Smooth muscle cell (in vitro differentiated cells): ENCODE measurements at regions not wholly inside any gene's neighbourhood (a gene's known extent, or its start where the extent isn't known, plus 50 kb on each side); places are given as distances from the start of the nearest gene placed in this dataset.

Source experiments
- DNase-seq: peaks from one replicate; lab custom pipeline; 2025; ENCODE audit not compliant: unreplicated experiment; lab: John Stamatoyannopoulos, UW
- H2AFZ ChIP-seq: fragments of 200-600 bp; sonication (generic); 2 replicates; pipeline ENCODE4 v1.6.0; 2016; ENCODE audit warnings: antibody characterized with exemption, low read depth, mild to moderate bottlenecking
- H3F3A ChIP-seq: fragments of 200-600 bp; sonication (generic); 2 replicates; pipeline ENCODE4 v1.6.0; 2017; ENCODE audit warnings: antibody characterized with exemption, low read depth
- H3K27ac ChIP-seq: fragments of 200-600 bp; sonication (generic); 2 replicates; pipeline ENCODE4 v1.5.1; 2016; ENCODE audit warnings: low read depth, mild to moderate bottlenecking
- H3K27me3 ChIP-seq: fragments of 200-600 bp; sonication (generic); 2 replicates; pipeline ENCODE4 v1.6.1; 2016; ENCODE audit warnings: low read depth, mild to moderate bottlenecking
- H3K36me3 ChIP-seq: fragments of 200-600 bp; sonication (generic); 2 replicates; pipeline ENCODE4 v1.5.1; 2016; ENCODE audit warnings: low read depth
- H3K4me1 ChIP-seq: fragments of 200-600 bp; sonication (generic); 2 replicates; pipeline ENCODE4 v1.5.1; 2016; ENCODE audit warnings: low read depth
- H3K4me2 ChIP-seq: fragments of 200-600 bp; sonication (generic); 2 replicates; pipeline ENCODE4 v1.6.0; 2016; ENCODE audit warnings: mild to moderate bottlenecking
- H3K4me3 ChIP-seq: fragments of 200-600 bp; sonication (generic); 2 replicates; pipeline ENCODE4 v1.5.1; 2016; ENCODE audit warnings: mild to moderate bottlenecking
- H3K79me2 ChIP-seq: fragments of 200-600 bp; sonication (generic); 2 replicates; pipeline ENCODE4 v1.6.0; 2016; ENCODE audit warnings: low read depth, mild to moderate bottlenecking
- H3K9ac ChIP-seq: fragments of 200-600 bp; sonication (generic); 2 replicates; pipeline ENCODE4 v1.6.0; 2016; ENCODE audit warnings: low read depth
- H3K9me3 ChIP-seq: fragments of 200-600 bp; sonication (generic); replicated peaks from 2 replicates; pipeline ENCODE4 v1.5.1; 2016; ENCODE audit warnings: low read depth
- H4K20me1 ChIP-seq: fragments of 200-600 bp; sonication (generic); 2 replicates; pipeline ENCODE4 v1.6.0; 2016; ENCODE audit warnings: low read depth
- CTCF ChIP-seq: fragments of 200-600 bp; sonication (generic); IDR thresholded peaks from 2 replicates; pipeline ENCODE4 v1.5.1; 2017; ENCODE audit warnings: borderline replicate concordance, mild to moderate bottlenecking, antibody characterized with exemption; ENCODE audit not compliant: insufficient read depth, poor library complexity, severe bottlenecking
- WGBS: methylation state at CpG from one replicate; pipeline ENCODE4 v1.1.7; 2016; ENCODE audit warnings: low lambda C conversion rate; 5-methylcytosine and 5-hydroxymethylcytosine counted together

DNA sequence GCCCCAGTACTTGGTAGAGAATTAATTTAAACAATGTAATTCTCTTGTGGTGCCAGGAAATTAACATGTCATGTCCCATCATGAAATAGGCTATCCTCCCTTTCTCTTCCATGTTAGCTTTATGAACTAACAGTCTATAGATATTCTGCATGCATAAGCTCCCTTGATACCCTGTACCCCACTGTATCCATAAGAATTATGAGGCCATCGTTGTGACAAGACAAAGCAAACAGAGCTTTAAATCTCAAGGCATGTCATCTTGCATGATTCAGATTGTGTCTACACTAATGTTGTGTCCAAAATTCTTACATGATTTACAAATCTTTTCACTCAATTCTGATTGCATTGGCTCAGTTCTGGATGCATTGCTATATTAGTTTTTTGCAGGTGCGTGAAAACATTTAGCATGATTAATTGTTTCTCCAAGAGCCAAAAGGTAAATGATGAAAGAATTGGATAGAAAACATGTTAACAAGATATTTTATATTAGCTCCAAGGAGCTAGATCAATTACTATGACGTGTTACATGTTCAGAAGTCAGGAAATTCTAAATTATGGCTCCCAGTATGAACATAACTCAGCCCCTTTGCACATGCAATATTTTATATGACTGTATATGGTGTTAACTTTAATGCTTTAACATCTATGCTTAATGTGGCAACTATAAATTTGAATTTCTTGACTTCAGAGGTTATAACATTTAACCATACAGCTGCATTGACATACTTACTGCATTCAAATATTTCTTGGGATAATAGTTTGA is 620.3 kb downstream of the SLC4A3 start:
- Histone ChIP-seq H3K9me3 (no peaks in the 10 kb centered on the region), H3K36me3 (no peaks in the 10 kb centered on the region), H3K27ac (no peak overlapping the region), H3K4me1 (no peaks in the 10 kb centered on the region), H3K79me2 (no peaks in the 10 kb centered on the region), H2AFZ (no peak overlapping the region), H3K9ac (no peak overlapping the region), H3F3A (no peaks in the 10 kb centered on the region), H3K27me3 (no peaks in the 10 kb centered on the region), H3K4me2 (no peak overlapping the region), H3K4me3 (no peak overlapping the region), H4K20me1 (no peaks in the 10 kb centered on the region)
- no peak for TF ChIP-seq CTCF
- 84% methylated on average over 3 of the region's 3 CpGs for WGBS
- no peak for DNase-seq

DNA sequence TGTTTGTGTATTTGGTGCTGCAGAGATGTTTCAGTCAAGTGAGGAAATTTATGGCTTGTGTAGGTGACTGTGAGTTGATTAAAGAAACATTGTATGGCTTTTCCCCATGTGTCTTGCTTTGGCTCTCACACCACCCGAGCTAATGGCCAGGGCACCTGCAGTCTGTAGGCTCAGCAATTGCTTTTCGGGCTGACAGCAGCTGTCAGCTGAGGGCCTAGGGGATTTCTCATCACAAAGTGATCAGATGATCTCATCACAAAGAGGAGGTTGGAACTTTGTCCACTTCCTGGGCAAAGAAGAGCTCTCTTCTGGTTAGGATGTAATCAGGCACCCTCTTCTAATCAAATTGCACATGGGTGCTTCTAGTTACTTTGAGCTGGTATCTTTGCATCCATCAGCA is 632.2 kb downstream of the SLC4A3 start:
- H3K27me3 ChIP-seq: no peaks in the 10 kb centered on the region
- H4K20me1 ChIP-seq: no peaks in the 10 kb centered on the region
- no peaks in the 10 kb centered on the region for H3K79me2 ChIP-seq
- no peak for TF ChIP-seq CTCF
- H3F3A ChIP-seq: no peaks in the 10 kb centered on the region
- no peak overlapping the region for H3K9ac ChIP-seq
- H3K4me3 ChIP-seq: no peak overlapping the region
- H3K27ac ChIP-seq: no peak overlapping the region
- no peak overlapping the region for H3K4me2 ChIP-seq
- no peak overlapping the region for H2AFZ ChIP-seq
- DNase-seq: no peak
- no peaks in the 10 kb centered on the region for H3K9me3 ChIP-seq
- H3K4me1 ChIP-seq: no peaks in the 10 kb centered on the region
- no peaks in the 10 kb centered on the region for H3K36me3 ChIP-seq
- WGBS: 77% methylated on average over 2 of the region's 2 CpGs

- no peak overlapping the region for H3K9ac ChIP-seq
- no peak for DNase-seq
- H3K4me2 ChIP-seq: no peak overlapping the region
- no peaks in the 10 kb centered on the region for H3K27me3 ChIP-seq
- no peak overlapping the region for H2AFZ ChIP-seq
- no peaks in the 10 kb centered on the region for H3K36me3 ChIP-seq
- no peaks in the 10 kb centered on the region for H3K9me3 ChIP-seq
- no peak overlapping the region for H3K4me3 ChIP-seq
- no peaks in the 10 kb centered on the region for H4K20me1 ChIP-seq
- H3K4me1 ChIP-seq: no peaks in the 10 kb centered on the region
- 90% methylated on average over 6 of the region's 6 CpGs for WGBS
- no peak overlapping the region for H3K27ac ChIP-seq
- no peaks in the 10 kb centered on the region for H3F3A ChIP-seq
- no peak for TF ChIP-seq CTCF
- no peaks in the 10 kb centered on the region for H3K79me2 ChIP-seq
Observed at GRCh38 chr2:220263300-220263699, 635.9 kb downstream of the SLC4A3 start.

DNA sequence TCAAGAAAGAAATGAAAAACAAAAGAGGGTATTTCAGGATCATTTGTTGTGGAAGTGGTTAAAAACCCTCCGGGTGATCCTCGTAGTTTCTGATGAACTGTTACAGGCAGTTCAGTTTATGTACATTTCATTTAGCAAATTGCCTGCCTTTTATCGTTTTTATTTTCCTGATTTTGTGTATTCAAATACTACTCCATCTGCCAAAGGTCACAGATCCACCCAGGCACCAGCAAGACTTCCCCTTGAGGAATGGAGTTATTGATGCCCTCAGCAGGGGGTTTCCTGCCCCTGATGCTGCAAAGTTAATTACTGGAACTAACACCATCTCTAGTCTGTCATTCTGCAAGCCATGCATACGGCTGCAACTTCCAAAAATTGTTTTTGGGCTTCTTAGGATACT is 641.9 kb downstream of the SLC4A3 start:
- Histone ChIP-seq H3K9me3 (no peaks in the 10 kb centered on the region), H2AFZ (no peak overlapping the region), H3K9ac (no peak overlapping the region), H3K4me2 (no peak overlapping the region), H3F3A (no peaks in the 10 kb centered on the region), H3K4me1 (peaks cover 6% of the 10 kb centered on the region), H4K20me1 (no peaks in the 10 kb centered on the region), H3K4me3 (no peak overlapping the region), H3K36me3 (no peaks in the 10 kb centered on the region), H3K27me3 (no peaks in the 10 kb centered on the region), H3K79me2 (no peaks in the 10 kb centered on the region), H3K27ac (no peak overlapping the region)
- DNase-seq: no peak
- 81% methylated on average over 4 of the region's 4 CpGs for WGBS
- TF ChIP-seq CTCF: no peak
